Esophagus squamous epithelium (tissue), 4 donors: ENCODE measurements at regions not wholly inside any gene's neighbourhood (a gene's known extent, or its start where the extent isn't known, plus 50 kb on each side); places are given as distances from the start of the nearest gene placed in this dataset.

Experiments
- CTCF ChIP-seq, 6 experiments: fragments of 450-650 bp in 4 of 6; fragments of 200-600 bp in 2 of 6; sonication (generic) in 2 of 6; IDR thresholded peaks; one replicate each; pipeline ENCODE4 v1.5.1; 2016 to 2019; ENCODE audit warnings: antibody characterized with exemption in 6 of 6, mild to moderate bottlenecking in 4 of 6, moderate library complexity in 4 of 6
- POLR2A ChIP-seq, 4 donors: fragments of 450-650 bp; IDR thresholded peaks; one replicate each; pipeline ENCODE4 v1.6.1; 2017; ENCODE audit warnings: antibody characterized with exemption in 4 of 4, mild to moderate bottlenecking in 4 of 4, moderate library complexity in 3 of 4

- TF ChIP-seq CTCF (IDR thresholded peaks at IDR 0.05) (no peak), POLR2A (IDR thresholded peaks at IDR 0.05) (no peak)
Observed at GRCh38 chr1:196059210-196059609, 549.0 kb downstream of the KCNT2 start.
